Liver (tissue), 3 donors: ENCODE measurements at regions not wholly inside any gene's neighbourhood (a gene's known extent, or its start where the extent isn't known, plus 50 kb on each side); places are given as distances from the start of the nearest gene placed in this dataset.

ENCODE experiments used
- FOXA1 ChIP-seq: IDR thresholded peaks from 2 replicates; pipeline ENCODE4 v1.6.1; 2016; ENCODE audit warnings: antibody characterized with exemption
- FOXA2 ChIP-seq: IDR thresholded peaks from 2 replicates; pipeline ENCODE4 v1.6.1; 2016; ENCODE audit warnings: antibody characterized with exemption
- GABPA ChIP-seq, 2 donors: IDR thresholded peaks in 1 of 2; conservative IDR thresholded peaks in 1 of 2; 2 replicates each; pipeline ENCODE4 v1.6.1; 2016; ENCODE audit warnings: antibody characterized with exemption in 2 of 2, mild to moderate bottlenecking in 1 of 2, moderate library complexity in 1 of 2
- JUND ChIP-seq, 2 donors: IDR thresholded peaks; 2 replicates each; pipeline ENCODE4 v1.6.1; 2016; ENCODE audit warnings: antibody characterized with exemption in 2 of 2
- NR2F2 ChIP-seq: IDR thresholded peaks from 2 replicates; pipeline ENCODE4 v1.6.1; 2016; ENCODE audit warnings: antibody characterized with exemption
- REST ChIP-seq: IDR thresholded peaks from 2 replicates; pipeline ENCODE4 v1.6.1; 2016; ENCODE audit warnings: antibody characterized with exemption, mild to moderate bottlenecking
- SP1 ChIP-seq: IDR thresholded peaks from 2 replicates; pipeline ENCODE4 v1.6.1; 2018; ENCODE audit warnings: antibody characterized with exemption, mild to moderate bottlenecking
- TAF1 ChIP-seq: conservative IDR thresholded peaks from 2 replicates; pipeline ENCODE4 v1.6.1; 2016; ENCODE audit warnings: antibody characterized with exemption, mild to moderate bottlenecking
- YY1 ChIP-seq: IDR thresholded peaks from 2 replicates; pipeline ENCODE4 v1.6.1; 2016; ENCODE audit warnings: antibody characterized with exemption, mild to moderate bottlenecking
- TF ChIP-seq, protein P1 (sequence below): fragments of 150-350 bp; IDR thresholded peaks from 2 replicates; pipeline ENCODE4 v1.5.1; 2017; ENCODE audit warnings: improper control_type of control experiment, low read depth, low read length; ENCODE audit not compliant: missing input control
- TF ChIP-seq, protein P2 (sequence below): IDR thresholded peaks from 2 replicates; pipeline ENCODE4 v1.6.1; 2016; ENCODE audit warnings: antibody characterized with exemption
- TF ChIP-seq, protein P3 (sequence below): IDR thresholded peaks from 2 replicates; pipeline ENCODE4 v1.6.1; 2016; ENCODE audit warnings: antibody characterized with exemption
- donor health status: healthy.
- donor health status: healthy.

- TF ChIP-seq, protein P1, sequence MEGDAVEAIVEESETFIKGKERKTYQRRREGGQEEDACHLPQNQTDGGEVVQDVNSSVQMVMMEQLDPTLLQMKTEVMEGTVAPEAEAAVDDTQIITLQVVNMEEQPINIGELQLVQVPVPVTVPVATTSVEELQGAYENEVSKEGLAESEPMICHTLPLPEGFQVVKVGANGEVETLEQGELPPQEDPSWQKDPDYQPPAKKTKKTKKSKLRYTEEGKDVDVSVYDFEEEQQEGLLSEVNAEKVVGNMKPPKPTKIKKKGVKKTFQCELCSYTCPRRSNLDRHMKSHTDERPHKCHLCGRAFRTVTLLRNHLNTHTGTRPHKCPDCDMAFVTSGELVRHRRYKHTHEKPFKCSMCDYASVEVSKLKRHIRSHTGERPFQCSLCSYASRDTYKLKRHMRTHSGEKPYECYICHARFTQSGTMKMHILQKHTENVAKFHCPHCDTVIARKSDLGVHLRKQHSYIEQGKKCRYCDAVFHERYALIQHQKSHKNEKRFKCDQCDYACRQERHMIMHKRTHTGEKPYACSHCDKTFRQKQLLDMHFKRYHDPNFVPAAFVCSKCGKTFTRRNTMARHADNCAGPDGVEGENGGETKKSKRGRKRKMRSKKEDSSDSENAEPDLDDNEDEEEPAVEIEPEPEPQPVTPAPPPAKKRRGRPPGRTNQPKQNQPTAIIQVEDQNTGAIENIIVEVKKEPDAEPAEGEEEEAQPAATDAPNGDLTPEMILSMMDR: no peak
- TF ChIP-seq YY1 (no peak), REST (no peak), TAF1 (no peak), SP1 (no peak), GABPA (IDR thresholded peaks at IDR 0.05 in 1 of 2, conservative IDR thresholded peaks at IDR 0.05 in 1 of 2) (no peak), FOXA2 (no peak), NR2F2 (no peak), FOXA1 (no peak), JUND (IDR thresholded peaks at IDR 0.05) (no peak)
- TF ChIP-seq, protein P2, sequence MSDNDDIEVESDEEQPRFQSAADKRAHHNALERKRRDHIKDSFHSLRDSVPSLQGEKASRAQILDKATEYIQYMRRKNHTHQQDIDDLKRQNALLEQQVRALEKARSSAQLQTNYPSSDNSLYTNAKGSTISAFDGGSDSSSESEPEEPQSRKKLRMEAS: no peak
- TF ChIP-seq, protein P3, sequence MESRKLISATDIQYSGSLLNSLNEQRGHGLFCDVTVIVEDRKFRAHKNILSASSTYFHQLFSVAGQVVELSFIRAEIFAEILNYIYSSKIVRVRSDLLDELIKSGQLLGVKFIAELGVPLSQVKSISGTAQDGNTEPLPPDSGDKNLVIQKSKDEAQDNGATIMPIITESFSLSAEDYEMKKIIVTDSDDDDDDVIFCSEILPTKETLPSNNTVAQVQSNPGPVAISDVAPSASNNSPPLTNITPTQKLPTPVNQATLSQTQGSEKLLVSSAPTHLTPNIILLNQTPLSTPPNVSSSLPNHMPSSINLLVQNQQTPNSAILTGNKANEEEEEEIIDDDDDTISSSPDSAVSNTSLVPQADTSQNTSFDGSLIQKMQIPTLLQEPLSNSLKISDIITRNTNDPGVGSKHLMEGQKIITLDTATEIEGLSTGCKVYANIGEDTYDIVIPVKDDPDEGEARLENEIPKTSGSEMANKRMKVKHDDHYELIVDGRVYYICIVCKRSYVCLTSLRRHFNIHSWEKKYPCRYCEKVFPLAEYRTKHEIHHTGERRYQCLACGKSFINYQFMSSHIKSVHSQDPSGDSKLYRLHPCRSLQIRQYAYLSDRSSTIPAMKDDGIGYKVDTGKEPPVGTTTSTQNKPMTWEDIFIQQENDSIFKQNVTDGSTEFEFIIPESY: no peak
Measured at GRCh38 chrX:96578781-96579180, 105.9 kb upstream of the DIAPH2 start.
